Endothelial cell (in vitro differentiated cells): ENCODE measurements at regions not wholly inside any gene's neighbourhood (a gene's known extent, or its start where the extent isn't known, plus 50 kb on each side); places are given as distances from the start of the nearest gene placed in this dataset.

Experiments used
- DNase-seq: peaks from one replicate; pipeline ENCODE4 v3.0.0; 2021; ENCODE audit warnings: low spot score
- H3K27ac Mint-ChIP-seq: one replicate; pipeline ENCODE4 v1.8.0; 2021; ENCODE audit warnings: mixed read lengths, inconsistent platforms; ENCODE audit not compliant: unreplicated experiment
- H3K27me3 Mint-ChIP-seq: one replicate; pipeline ENCODE4 v1.8.0; 2021; ENCODE audit warnings: mild to moderate bottlenecking, moderate library complexity, mixed read lengths, inconsistent platforms; ENCODE audit not compliant: unreplicated experiment
- H3K36me3 Mint-ChIP-seq: one replicate; pipeline ENCODE4 v1.8.0; 2021; ENCODE audit warnings: mild to moderate bottlenecking, low read depth, mixed read lengths, inconsistent platforms; ENCODE audit not compliant: unreplicated experiment
- H3K4me1 Mint-ChIP-seq: one replicate; pipeline ENCODE4 v1.8.0; 2021; ENCODE audit warnings: mild to moderate bottlenecking, mixed read lengths, inconsistent platforms; ENCODE audit not compliant: unreplicated experiment
- H3K4me3 Mint-ChIP-seq: one replicate; pipeline ENCODE4 v1.8.0; 2021; ENCODE audit warnings: mild to moderate bottlenecking, mixed read lengths, inconsistent platforms; ENCODE audit not compliant: unreplicated experiment
- H3K9me3 Mint-ChIP-seq: one replicate; pipeline ENCODE4 v1.8.0; 2021; ENCODE audit warnings: mixed read lengths, inconsistent platforms; ENCODE audit not compliant: unreplicated experiment
- TF ChIP-seq, protein P1 (sequence below): fragments of 200-600 bp; sonication (generic); IDR thresholded peaks from one replicate; pipeline ENCODE4 v1.5.0; 2021; ENCODE audit warnings: antibody characterized with exemption; ENCODE audit not compliant: unreplicated experiment

DNA sequence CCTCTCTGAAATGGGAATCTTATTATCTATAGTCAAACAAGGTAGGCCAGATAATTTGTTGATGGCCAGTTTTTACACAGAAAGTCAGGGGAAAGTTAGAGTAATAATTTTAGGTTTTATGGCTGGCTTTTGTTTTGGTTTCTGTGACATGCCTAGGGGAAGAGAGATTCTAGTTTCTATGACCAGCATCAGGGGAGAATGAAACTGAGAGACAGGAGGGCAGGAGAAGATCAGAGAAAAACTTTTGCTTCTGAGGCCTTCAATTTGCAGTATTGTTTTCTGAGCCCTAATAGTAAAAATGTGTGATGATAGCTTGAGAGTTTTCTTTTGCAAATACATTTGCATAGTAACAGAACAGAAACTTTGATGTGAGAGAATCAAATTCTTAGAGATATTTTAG is 564.3 kb downstream of the ZNF608 start:
- Mint-ChIP-seq H3K27ac (no peak overlapping the region), H3K27me3 (no peaks in the 10 kb centered on the region)

DNA sequence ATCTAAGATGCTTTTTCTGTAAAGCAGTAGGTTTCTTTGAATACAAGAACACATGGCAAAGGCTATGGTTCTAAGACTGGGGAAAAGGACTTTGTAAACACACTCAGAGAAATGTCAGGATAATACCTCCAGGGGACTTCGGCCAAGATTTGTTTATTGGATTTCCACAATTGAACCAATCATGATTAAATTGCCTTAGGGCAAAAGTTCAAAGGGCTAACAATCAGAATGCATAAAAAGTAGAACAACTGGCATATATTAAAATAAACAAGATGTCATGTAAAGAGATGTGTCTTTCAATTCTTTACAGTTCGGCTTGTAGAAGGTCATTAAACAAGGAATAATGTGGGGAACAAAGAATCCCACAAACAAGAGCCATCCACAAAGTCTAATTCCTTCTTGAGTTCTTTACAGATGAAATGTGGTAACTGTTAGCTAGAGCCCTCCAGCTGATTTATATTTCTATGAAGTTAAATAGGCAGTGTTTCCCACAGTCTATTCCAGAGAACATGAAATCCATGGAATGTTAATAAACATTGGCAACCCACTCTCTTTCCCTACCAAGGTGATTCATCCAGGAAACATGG is 565.5 kb downstream of the ZNF608 start:
- DNase-seq: no peak
- TF ChIP-seq, protein P1, sequence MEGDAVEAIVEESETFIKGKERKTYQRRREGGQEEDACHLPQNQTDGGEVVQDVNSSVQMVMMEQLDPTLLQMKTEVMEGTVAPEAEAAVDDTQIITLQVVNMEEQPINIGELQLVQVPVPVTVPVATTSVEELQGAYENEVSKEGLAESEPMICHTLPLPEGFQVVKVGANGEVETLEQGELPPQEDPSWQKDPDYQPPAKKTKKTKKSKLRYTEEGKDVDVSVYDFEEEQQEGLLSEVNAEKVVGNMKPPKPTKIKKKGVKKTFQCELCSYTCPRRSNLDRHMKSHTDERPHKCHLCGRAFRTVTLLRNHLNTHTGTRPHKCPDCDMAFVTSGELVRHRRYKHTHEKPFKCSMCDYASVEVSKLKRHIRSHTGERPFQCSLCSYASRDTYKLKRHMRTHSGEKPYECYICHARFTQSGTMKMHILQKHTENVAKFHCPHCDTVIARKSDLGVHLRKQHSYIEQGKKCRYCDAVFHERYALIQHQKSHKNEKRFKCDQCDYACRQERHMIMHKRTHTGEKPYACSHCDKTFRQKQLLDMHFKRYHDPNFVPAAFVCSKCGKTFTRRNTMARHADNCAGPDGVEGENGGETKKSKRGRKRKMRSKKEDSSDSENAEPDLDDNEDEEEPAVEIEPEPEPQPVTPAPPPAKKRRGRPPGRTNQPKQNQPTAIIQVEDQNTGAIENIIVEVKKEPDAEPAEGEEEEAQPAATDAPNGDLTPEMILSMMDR: no peak
- no peak overlapping the region for H3K4me3 Mint-ChIP-seq
- H3K4me1 Mint-ChIP-seq: no peaks in the 10 kb centered on the region
- H3K27ac Mint-ChIP-seq: no peak overlapping the region
- no peaks in the 10 kb centered on the region for H3K27me3 Mint-ChIP-seq
- H3K36me3 Mint-ChIP-seq: no peaks in the 10 kb centered on the region
- no peaks in the 10 kb centered on the region for H3K9me3 Mint-ChIP-seq

More for the DNA sequence above, 564.3 kb downstream of the ZNF608 start:
- Mint-ChIP-seq H3K36me3 (no peaks in the 10 kb centered on the region), H3K4me1 (no peaks in the 10 kb centered on the region), H3K9me3 (no peaks in the 10 kb centered on the region), H3K4me3 (no peak overlapping the region)
- TF ChIP-seq, protein P1: no peak
- no peak for DNase-seq

DNA sequence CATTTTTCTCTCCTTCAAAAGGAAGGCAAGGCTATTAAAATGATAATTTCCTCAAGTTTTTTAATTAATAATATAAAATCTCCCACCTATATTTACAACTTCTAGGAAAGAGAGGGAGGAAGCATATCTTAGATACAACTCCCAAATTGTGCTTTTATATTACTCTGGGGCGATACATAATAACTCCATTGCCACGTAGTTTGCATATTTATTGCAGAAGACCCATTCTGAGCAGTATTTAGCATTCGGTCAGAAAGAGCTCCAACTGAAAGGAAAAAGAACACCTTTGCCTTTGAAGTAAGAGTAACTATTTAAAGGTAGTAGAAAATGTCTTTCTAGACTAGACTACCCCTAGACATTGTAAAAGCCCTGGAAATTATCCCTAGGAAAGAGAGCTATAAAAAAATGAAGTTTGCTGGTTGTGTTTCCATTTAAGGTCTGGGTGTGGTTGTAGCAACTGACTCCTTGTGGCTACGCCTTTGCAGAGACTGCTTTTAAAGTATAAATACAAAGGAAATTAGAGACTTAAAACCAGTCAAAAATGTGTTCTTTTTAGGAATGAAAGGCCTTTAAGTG is 566.1 kb downstream of the ZNF608 start:
- DNase-seq: no peak
- Mint-ChIP-seq H3K9me3 (no peaks in the 10 kb centered on the region), H3K36me3 (no peaks in the 10 kb centered on the region), H3K27ac (no peak overlapping the region), H3K4me1 (no peaks in the 10 kb centered on the region), H3K4me3 (no peak overlapping the region), H3K27me3 (no peaks in the 10 kb centered on the region)
- TF ChIP-seq, protein P1: no peak

DNA sequence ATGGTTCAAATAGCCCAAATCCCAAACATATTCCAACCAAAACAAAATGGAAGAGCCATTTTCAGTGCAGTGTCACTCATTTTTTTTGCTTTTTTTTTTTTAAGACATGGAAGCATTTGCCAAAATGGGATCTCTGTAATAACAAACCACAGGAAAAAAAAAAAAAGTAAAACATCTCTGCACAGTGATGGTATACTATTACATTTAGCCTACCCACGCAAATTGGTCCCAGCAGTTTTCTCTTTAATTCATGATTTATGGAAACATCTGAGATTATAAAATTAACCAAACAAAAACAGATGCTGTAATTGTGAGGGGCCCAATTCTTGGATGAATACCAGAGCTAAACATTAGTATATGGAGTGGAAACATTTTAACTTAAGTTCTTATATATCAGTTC is 566.6 kb downstream of the ZNF608 start:
- Mint-ChIP-seq H3K4me1 (no peaks in the 10 kb centered on the region), H3K4me3 (no peak overlapping the region), H3K9me3 (no peaks in the 10 kb centered on the region), H3K36me3 (no peaks in the 10 kb centered on the region), H3K27ac (no peak overlapping the region), H3K27me3 (no peaks in the 10 kb centered on the region)
- DNase-seq: no peak
- TF ChIP-seq, protein P1: no peak

DNA sequence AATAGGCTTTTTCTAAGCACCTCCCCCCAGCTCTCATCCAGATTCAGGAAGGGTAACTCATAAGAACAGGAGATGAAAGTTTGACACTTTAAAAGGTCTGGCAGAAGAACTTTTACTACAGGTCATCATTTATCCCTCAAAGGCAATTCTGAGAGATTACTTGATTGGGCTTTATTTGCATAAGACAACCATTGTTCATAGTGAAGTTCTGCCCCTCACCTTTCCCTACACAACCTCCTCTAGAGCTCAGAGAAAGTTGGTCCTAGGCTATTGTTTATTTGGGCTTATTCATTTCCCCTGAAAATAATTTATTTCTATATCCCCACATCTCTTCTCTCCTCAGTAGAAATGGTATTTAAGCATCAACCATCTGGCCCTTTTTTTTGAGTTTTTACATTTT is 568.4 kb downstream of the ZNF608 start:
- H3K27me3 Mint-ChIP-seq: no peaks in the 10 kb centered on the region
- no peak overlapping the region for H3K27ac Mint-ChIP-seq
- no peaks in the 10 kb centered on the region for H3K36me3 Mint-ChIP-seq

More for the DNA sequence above, 568.4 kb downstream of the ZNF608 start:
- TF ChIP-seq, protein P1: no peak
- Mint-ChIP-seq H3K4me3 (no peak overlapping the region), H3K4me1 (no peaks in the 10 kb centered on the region), H3K9me3 (no peaks in the 10 kb centered on the region)
- no peak for DNase-seq
